AG09319 (cell line): ENCODE measurements at regions not wholly inside any gene's neighbourhood (a gene's known extent, or its start where the extent isn't known, plus 50 kb on each side); places are given as distances from the start of the nearest gene placed in this dataset.
A peak's percentile ranks its signal among the peaks of the same experiment; 100 is the strongest.
"Not testable (repeated sequence)": the region's sequence is repeated elsewhere in the genome, so short reads cannot be mapped to it uniquely, and the experiment has no call there.

ENCODE experiments used
- DNase-seq: peaks from one replicate; pipeline ENCODE4 v3.0.0-alpha.2; 2010; ENCODE audit warnings: low read depth; ENCODE audit errors: extremely low read depth
- TF ChIP-seq, protein P1 (sequence below): IDR thresholded peaks from 2 replicates; pipeline ENCODE4 v1.5.1; 2011; ENCODE audit warnings: low read depth, mild to moderate bottlenecking, inconsistent platforms, low read length, moderate library complexity

DNA sequence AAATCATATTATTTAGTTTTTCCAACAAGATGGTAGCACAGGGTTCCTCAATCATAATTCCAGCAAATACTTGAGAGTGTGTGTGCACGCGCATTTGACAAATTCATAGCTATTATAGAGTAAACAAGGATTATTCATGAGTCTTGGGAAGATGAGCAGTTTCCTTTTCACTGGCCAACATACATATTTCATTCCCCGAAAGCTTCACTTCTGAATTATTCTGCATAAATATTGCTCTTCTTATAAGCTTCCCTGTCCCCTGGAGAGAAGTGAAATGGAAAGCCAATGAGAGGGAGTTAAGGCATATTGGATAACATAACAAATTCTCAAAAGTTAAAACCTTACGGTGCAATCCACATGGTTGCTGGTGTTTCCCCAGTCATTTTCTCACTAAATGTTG lies 386.4 kb upstream of the SEMA6A start:
- TF ChIP-seq, protein P1, sequence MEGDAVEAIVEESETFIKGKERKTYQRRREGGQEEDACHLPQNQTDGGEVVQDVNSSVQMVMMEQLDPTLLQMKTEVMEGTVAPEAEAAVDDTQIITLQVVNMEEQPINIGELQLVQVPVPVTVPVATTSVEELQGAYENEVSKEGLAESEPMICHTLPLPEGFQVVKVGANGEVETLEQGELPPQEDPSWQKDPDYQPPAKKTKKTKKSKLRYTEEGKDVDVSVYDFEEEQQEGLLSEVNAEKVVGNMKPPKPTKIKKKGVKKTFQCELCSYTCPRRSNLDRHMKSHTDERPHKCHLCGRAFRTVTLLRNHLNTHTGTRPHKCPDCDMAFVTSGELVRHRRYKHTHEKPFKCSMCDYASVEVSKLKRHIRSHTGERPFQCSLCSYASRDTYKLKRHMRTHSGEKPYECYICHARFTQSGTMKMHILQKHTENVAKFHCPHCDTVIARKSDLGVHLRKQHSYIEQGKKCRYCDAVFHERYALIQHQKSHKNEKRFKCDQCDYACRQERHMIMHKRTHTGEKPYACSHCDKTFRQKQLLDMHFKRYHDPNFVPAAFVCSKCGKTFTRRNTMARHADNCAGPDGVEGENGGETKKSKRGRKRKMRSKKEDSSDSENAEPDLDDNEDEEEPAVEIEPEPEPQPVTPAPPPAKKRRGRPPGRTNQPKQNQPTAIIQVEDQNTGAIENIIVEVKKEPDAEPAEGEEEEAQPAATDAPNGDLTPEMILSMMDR = no peak
- no peak for DNase-seq

- DNase-seq = no peak
- TF ChIP-seq, protein P1 = no peak
Observed at GRCh38 chr5:116959843-116960242, 385.2 kb upstream of the SEMA6A start.

DNA sequence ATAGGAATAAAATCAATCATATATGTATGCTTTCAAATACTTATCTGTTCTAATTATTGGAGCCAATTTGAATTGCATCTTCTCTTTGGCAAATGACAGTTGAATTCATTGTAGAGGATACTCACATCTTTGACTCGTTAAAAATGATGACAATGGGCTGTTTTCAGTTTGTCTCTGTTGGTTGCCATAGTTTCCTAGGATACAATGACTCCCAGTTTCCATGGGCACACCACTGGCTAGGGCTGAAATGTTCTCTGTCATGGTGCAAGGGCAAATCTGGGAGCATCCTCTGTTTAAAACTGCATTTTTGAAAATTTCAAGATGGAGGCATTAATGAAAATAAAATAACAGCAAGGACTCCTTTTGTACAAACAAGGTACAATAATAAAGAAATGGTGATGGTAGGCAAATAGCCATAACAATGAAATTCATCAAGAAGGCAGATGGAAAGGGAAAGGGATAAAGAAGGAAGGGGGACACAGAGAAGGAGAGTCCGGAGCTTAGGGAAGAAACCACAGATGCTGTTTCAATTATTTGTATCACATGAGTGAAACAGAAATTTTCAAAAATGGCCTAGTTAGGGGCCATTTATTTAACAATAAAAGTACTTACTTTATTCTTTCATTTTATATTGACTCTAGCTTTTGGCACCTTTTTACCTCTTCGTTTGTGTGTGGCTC lies 378.8 kb upstream of the SEMA6A start:
- DNase-seq = no peak
- TF ChIP-seq, protein P1 = no peak

- DNase-seq = no peak
- TF ChIP-seq, protein P1 = no peak
Observed at GRCh38 chr5:116951219-116951618, 376.6 kb upstream of the SEMA6A start.

GRCh38 chr5:116947691-116948528 lies 373.3 kb upstream of the SEMA6A start:
- TF ChIP-seq, protein P1 = peak; percentile 36
- no peak for DNase-seq

GRCh38 chr5:116945613-116946382 lies 371.2 kb upstream of the SEMA6A start:
- DNase-seq = not testable (repeated sequence)

- TF ChIP-seq, protein P1 = no peak
- no peak for DNase-seq
Observed at GRCh38 chr5:116944183-116944582, 369.6 kb upstream of the SEMA6A start.
